Neural cell (in vitro differentiated cells): ENCODE measurements at regions not wholly inside any gene's neighbourhood (a gene's known extent, or its start where the extent isn't known, plus 50 kb on each side); places are given as distances from the start of the nearest gene placed in this dataset.

Source experiments
- H2AFZ ChIP-seq: fragments of 200-600, 300-800 bp; sonication (generic), shearing (Covaris generic); 2 replicates; pipeline ENCODE4 v1.6.0; 2014; ENCODE audit warnings: low read depth, mild to moderate bottlenecking, antibody characterized with exemption, low read length, moderate library complexity
- H3F3A ChIP-seq: fragments of 200-600 bp; shearing (Covaris generic); 2 replicates; pipeline ENCODE4 v1.6.1; 2016; ENCODE audit warnings: mild to moderate bottlenecking, moderate library complexity, mixed read lengths, antibody characterized with exemption, low read length; ENCODE audit not compliant: insufficient read depth, poor library complexity, severe bottlenecking
- H3K27ac ChIP-seq: fragments of 200-600, 300-800 bp; sonication (generic), shearing (Covaris generic); 2 replicates; pipeline ENCODE4 v1.5.1; 2014; ENCODE audit warnings: mild to moderate bottlenecking, low read length, moderate library complexity
- H3K27me3 ChIP-seq: fragments of 300-800, 200-600 bp; sonication (generic), shearing (Covaris generic); 2 replicates; pipeline ENCODE4 v1.6.0; 2014; ENCODE audit warnings: mild to moderate bottlenecking, low read depth, low read length, moderate library complexity; ENCODE audit not compliant: insufficient read depth
- H3K36me3 ChIP-seq: fragments of 300-800, 200-600 bp; sonication (generic), shearing (Covaris generic); 2 replicates; pipeline ENCODE4 v1.5.1; 2014; ENCODE audit warnings: mild to moderate bottlenecking, antibody characterized with exemption, low read length, moderate library complexity; ENCODE audit not compliant: insufficient read depth
- H3K4me2 ChIP-seq: fragments of 300-800, 200-600 bp; sonication (generic), shearing (Covaris generic); 2 replicates; pipeline ENCODE4 v1.6.0; 2014; ENCODE audit warnings: mild to moderate bottlenecking, low read length
- H3K4me3 ChIP-seq: fragments of 300-800, 200-600 bp; sonication (generic), shearing (Covaris generic); 2 replicates; pipeline ENCODE4 v1.5.1; 2014; ENCODE audit warnings: mild to moderate bottlenecking, low read length, moderate library complexity
- H3K79me2 ChIP-seq: fragments of 200-600 bp; shearing (Covaris generic); replicated peaks from 2 replicates; pipeline ENCODE4 v1.6.0; 2014; ENCODE audit warnings: mild to moderate bottlenecking, low read length, moderate library complexity; ENCODE audit not compliant: insufficient read depth
- H3K9ac ChIP-seq: fragments of 300-800, 200-600 bp; sonication (generic), shearing (Covaris generic); 2 replicates; pipeline ENCODE4 v1.6.1; 2016; ENCODE audit warnings: mild to moderate bottlenecking, low read length, mixed read lengths
- H3K9me2 ChIP-seq: fragments of 200-600 bp; shearing (Covaris generic); 2 replicates; pipeline ENCODE4 v1.6.1; 2016; ENCODE audit warnings: mild to moderate bottlenecking, low read length, mixed read lengths; ENCODE audit not compliant: insufficient read depth
- H3K9me3 ChIP-seq: fragments of 200-600, 300-800 bp; sonication (generic), shearing (Covaris generic); 2 replicates; pipeline ENCODE4 v1.6.1; 2016; ENCODE audit warnings: mild to moderate bottlenecking, mixed run types, low read length, moderate library complexity, mixed read lengths
- H4K20me1 ChIP-seq: fragments of 200-600 bp; shearing (Covaris generic); 2 replicates; pipeline ENCODE4 v1.6.1; 2016; ENCODE audit warnings: mild to moderate bottlenecking, mixed run types; ENCODE audit not compliant: insufficient read depth
- EP300 ChIP-seq: fragments of 450-650 bp; conservative IDR thresholded peaks from 2 replicates; pipeline ENCODE4 v1.6.1; 2014; ENCODE audit warnings: antibody characterized with exemption, mild to moderate bottlenecking, moderate library complexity; ENCODE audit not compliant: poor library complexity, severe bottlenecking
- EZH2 ChIP-seq: fragments of 200-600, 300-800 bp; shearing (Covaris generic), sonication (generic); IDR thresholded peaks from 2 replicates; pipeline ENCODE4 v1.6.1; 2014; ENCODE audit warnings: antibody characterized with exemption, low read length, borderline replicate concordance, mild to moderate bottlenecking; ENCODE audit not compliant: insufficient read depth, poor library complexity, severe bottlenecking
- MXI1 ChIP-seq: fragments of 450-650 bp; conservative IDR thresholded peaks from 2 replicates; pipeline ENCODE4 v1.6.1; 2014; ENCODE audit warnings: antibody characterized with exemption, mild to moderate bottlenecking; ENCODE audit not compliant: poor library complexity, severe bottlenecking
- POLR2AphosphoS5 ChIP-seq: IDR thresholded peaks from 2 replicates; pipeline ENCODE4 v1.6.1; 2012
- RAD21 ChIP-seq: fragments of 450-650 bp; conservative IDR thresholded peaks from 2 replicates; pipeline ENCODE4 v1.6.1; 2014; ENCODE audit warnings: antibody characterized with exemption, mild to moderate bottlenecking, moderate library complexity
- SMC3 ChIP-seq: fragments of 450-650 bp; conservative IDR thresholded peaks from 2 replicates; pipeline ENCODE4 v1.6.1; 2014; ENCODE audit warnings: antibody characterized with exemption, mild to moderate bottlenecking, moderate library complexity; ENCODE audit not compliant: poor library complexity
- TAF1 ChIP-seq: IDR thresholded peaks from 2 replicates; pipeline ENCODE4 v1.6.1; 2012; ENCODE audit warnings: low read depth
- TF ChIP-seq, protein P1 (sequence below): fragments of 450-650 bp; IDR thresholded peaks from 2 replicates; pipeline ENCODE4 v1.5.1; 2014; ENCODE audit warnings: antibody characterized with exemption, mild to moderate bottlenecking, moderate library complexity; ENCODE audit not compliant: poor library complexity, severe bottlenecking
- TF ChIP-seq, protein P2 (sequence below): IDR thresholded peaks from 2 replicates; pipeline ENCODE4 v1.6.1; 2012; ENCODE audit warnings: borderline replicate concordance

DNA sequence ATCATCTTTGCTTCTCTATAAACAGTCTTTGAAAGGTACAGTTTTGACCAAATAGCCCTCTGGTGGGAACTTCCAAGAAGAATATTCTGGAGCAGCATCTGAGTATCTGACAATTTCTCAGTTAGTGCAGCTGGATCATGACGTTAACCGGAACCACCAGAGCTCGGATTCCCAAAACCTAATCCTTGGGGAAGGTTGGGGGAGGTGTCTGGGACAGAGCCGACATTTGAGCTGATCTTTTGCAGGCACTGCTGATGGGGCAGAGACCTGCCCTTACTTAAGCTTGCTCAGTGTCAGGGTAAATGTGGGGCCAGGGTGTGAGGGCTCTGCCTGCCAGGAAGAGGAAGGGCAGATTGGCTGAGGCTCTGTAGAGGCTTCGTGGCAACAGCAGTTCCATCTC, 416.6 kb downstream of the DHX35 start:
- no peak for TF ChIP-seq MXI1
- no peak for TF ChIP-seq SMC3
- TF ChIP-seq, protein P1, sequence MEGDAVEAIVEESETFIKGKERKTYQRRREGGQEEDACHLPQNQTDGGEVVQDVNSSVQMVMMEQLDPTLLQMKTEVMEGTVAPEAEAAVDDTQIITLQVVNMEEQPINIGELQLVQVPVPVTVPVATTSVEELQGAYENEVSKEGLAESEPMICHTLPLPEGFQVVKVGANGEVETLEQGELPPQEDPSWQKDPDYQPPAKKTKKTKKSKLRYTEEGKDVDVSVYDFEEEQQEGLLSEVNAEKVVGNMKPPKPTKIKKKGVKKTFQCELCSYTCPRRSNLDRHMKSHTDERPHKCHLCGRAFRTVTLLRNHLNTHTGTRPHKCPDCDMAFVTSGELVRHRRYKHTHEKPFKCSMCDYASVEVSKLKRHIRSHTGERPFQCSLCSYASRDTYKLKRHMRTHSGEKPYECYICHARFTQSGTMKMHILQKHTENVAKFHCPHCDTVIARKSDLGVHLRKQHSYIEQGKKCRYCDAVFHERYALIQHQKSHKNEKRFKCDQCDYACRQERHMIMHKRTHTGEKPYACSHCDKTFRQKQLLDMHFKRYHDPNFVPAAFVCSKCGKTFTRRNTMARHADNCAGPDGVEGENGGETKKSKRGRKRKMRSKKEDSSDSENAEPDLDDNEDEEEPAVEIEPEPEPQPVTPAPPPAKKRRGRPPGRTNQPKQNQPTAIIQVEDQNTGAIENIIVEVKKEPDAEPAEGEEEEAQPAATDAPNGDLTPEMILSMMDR = no peak
- no peak for TF ChIP-seq POLR2AphosphoS5
- Histone ChIP-seq H3K27ac (no peak overlapping the region), H3K27me3 (no peaks in the 10 kb centered on the region), H2AFZ (no peak overlapping the region), H3K4me2 (no peak overlapping the region), H3F3A (no peaks in the 10 kb centered on the region), H3K9me2 (no peaks in the 10 kb centered on the region), H3K9ac (no peak overlapping the region), H3K9me3 (no peaks in the 10 kb centered on the region), H3K4me3 (no peak overlapping the region), H4K20me1 (no peaks in the 10 kb centered on the region), H3K36me3 (no peaks in the 10 kb centered on the region), H3K79me2 (no peaks in the 10 kb centered on the region)

DNA sequence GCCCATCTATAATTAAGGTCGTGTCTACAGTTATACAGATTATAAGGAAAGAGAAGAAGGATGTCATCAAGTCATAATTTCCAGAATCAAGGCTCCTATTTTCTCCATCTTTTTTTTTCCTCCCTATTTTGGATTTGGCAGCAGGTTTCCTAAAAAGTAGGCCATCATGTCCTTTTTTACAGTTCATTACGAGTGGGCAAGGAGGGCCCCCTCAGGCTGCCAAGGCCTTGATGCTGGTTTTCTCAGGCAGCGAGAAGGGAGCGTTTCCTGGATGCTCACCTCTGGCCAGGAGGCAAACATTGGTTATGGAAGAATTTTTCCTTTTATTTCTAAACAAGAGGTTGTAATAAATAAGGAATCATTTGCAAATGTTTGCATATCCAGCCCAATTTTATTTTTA, 414.6 kb downstream of the DHX35 start:
- no peaks in the 10 kb centered on the region for H3K9me2 ChIP-seq
- no peaks in the 10 kb centered on the region for H3K36me3 ChIP-seq
- no peak overlapping the region for H2AFZ ChIP-seq
- no peaks in the 10 kb centered on the region for H3K79me2 ChIP-seq
- no peak for TF ChIP-seq POLR2AphosphoS5
- no peak for TF ChIP-seq EP300
- TF ChIP-seq TAF1 = no peak
- no peak for TF ChIP-seq EZH2
- TF ChIP-seq, protein P1 = no peak
- no peak for TF ChIP-seq RAD21
- TF ChIP-seq, protein P2, sequence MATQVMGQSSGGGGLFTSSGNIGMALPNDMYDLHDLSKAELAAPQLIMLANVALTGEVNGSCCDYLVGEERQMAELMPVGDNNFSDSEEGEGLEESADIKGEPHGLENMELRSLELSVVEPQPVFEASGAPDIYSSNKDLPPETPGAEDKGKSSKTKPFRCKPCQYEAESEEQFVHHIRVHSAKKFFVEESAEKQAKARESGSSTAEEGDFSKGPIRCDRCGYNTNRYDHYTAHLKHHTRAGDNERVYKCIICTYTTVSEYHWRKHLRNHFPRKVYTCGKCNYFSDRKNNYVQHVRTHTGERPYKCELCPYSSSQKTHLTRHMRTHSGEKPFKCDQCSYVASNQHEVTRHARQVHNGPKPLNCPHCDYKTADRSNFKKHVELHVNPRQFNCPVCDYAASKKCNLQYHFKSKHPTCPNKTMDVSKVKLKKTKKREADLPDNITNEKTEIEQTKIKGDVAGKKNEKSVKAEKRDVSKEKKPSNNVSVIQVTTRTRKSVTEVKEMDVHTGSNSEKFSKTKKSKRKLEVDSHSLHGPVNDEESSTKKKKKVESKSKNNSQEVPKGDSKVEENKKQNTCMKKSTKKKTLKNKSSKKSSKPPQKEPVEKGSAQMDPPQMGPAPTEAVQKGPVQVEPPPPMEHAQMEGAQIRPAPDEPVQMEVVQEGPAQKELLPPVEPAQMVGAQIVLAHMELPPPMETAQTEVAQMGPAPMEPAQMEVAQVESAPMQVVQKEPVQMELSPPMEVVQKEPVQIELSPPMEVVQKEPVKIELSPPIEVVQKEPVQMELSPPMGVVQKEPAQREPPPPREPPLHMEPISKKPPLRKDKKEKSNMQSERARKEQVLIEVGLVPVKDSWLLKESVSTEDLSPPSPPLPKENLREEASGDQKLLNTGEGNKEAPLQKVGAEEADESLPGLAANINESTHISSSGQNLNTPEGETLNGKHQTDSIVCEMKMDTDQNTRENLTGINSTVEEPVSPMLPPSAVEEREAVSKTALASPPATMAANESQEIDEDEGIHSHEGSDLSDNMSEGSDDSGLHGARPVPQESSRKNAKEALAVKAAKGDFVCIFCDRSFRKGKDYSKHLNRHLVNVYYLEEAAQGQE = no peak
- no peak for TF ChIP-seq MXI1
- no peak for TF ChIP-seq SMC3
- no peaks in the 10 kb centered on the region for H3F3A ChIP-seq
- no peak overlapping the region for H3K27ac ChIP-seq
- no peaks in the 10 kb centered on the region for H3K9me3 ChIP-seq
- H3K4me2 ChIP-seq = no peak overlapping the region
- H3K9ac ChIP-seq = no peak overlapping the region
- H3K4me3 ChIP-seq = no peak overlapping the region
- H4K20me1 ChIP-seq = no peaks in the 10 kb centered on the region
- H3K27me3 ChIP-seq = no peaks in the 10 kb centered on the region
